Caco-2 (cell line): ENCODE measurements at regions not wholly inside any gene's neighbourhood (a gene's known extent, or its start where the extent isn't known, plus 50 kb on each side); places are given as distances from the start of the nearest gene placed in this dataset.

Source experiments
- BruUV-seq: library from RNA; stranded (reverse); fragments of 400-500 nt; replicated peaks from 2 replicates; lab custom pipeline; 2021; lab: Mats Ljungman, UMichigan
- CTCF ChIA-PET: fragments of 300-600 bp; sonication (Branson Sonifier 250); formaldehyde crosslinking; loops from one replicate; lab custom pipeline; 2022; ENCODE audit warnings: antibody characterized with exemption; lab: Charles Lee
- POLR2A ChIA-PET: fragments of 300-600 bp; sonication (Branson Sonifier 250); formaldehyde crosslinking; loops from one replicate; lab custom pipeline; 2022; ENCODE audit warnings: antibody characterized with exemption; lab: Charles Lee
- DNase-seq, 2 experiments: peaks; one replicate each; pipeline versions ENCODE4 v3.0.0 to v3.0.0-alpha.2; 2020 to 2022
- H3K27me3 ChIP-seq: replicated peaks from 2 replicates; pipeline ENCODE4 v1.6.0; 2011; ENCODE audit warnings: low read length; ENCODE audit not compliant: control insufficient read depth, insufficient read depth
- H3K36me3 ChIP-seq: 2 replicates; pipeline ENCODE4 v1.5.1; 2011; ENCODE audit warnings: low read length; ENCODE audit not compliant: control insufficient read depth, insufficient read depth
- H3K4me1 ChIP-seq: fragments of 250-450 bp; sonication (Bioruptor Pico); 2 replicates; pipeline ENCODE4 v1.5.1; 2020; ENCODE audit warnings: mild to moderate bottlenecking
- H3K4me3 ChIP-seq: 2 replicates; pipeline ENCODE4 v1.5.1; 2011; ENCODE audit warnings: low read depth, mild to moderate bottlenecking, control low read depth, low read length
- H3K9me3 ChIP-seq: fragments of 250-450 bp; sonication (Bioruptor Pico); 2 replicates; pipeline ENCODE4 v1.5.1; 2020; ENCODE audit warnings: mild to moderate bottlenecking, moderate library complexity
- H3K27ac Mint-ChIP-seq: one replicate; pipeline ENCODE4 v1.8.0; 2022; ENCODE audit warnings: mixed read lengths; ENCODE audit not compliant: unreplicated experiment
- H3K27me3 Mint-ChIP-seq: one replicate; pipeline ENCODE4 v1.8.0; 2022; ENCODE audit warnings: mixed read lengths; ENCODE audit not compliant: insufficient read depth, unreplicated experiment
- H3K36me3 Mint-ChIP-seq: one replicate; pipeline ENCODE4 v1.8.0; 2022; ENCODE audit warnings: mild to moderate bottlenecking, mixed read lengths; ENCODE audit not compliant: insufficient read depth, unreplicated experiment
- H3K4me1 Mint-ChIP-seq: one replicate; pipeline ENCODE4 v1.8.0; 2022; ENCODE audit warnings: low read depth, mixed read lengths; ENCODE audit not compliant: unreplicated experiment
- H3K4me3 Mint-ChIP-seq: one replicate; pipeline ENCODE4 v1.8.0; 2022; ENCODE audit warnings: mild to moderate bottlenecking, moderate library complexity, mixed read lengths; ENCODE audit not compliant: unreplicated experiment
- H3K9me3 Mint-ChIP-seq: one replicate; pipeline ENCODE4 v1.8.0; 2022; ENCODE audit warnings: mixed read lengths; ENCODE audit not compliant: unreplicated experiment
- CTCF ChIP-seq, 2 experiments: fragments of 200-600 bp in 1 of 2; IDR thresholded peaks; 1 replicate in 1 of 2; 2 replicates in 1 of 2; pipeline versions ENCODE4 v1.5.1 to v1.8.0; 2011 to 2022; ENCODE audit warnings: antibody characterized with exemption in 1 of 2, control low read depth in 1 of 2, inconsistent platforms in 1 of 2, low read depth in 1 of 2, low read length in 1 of 2, mild to moderate bottlenecking in 1 of 2, moderate library complexity in 1 of 2; ENCODE audit not compliant: insufficient read depth in 1 of 2, severe bottlenecking in 1 of 2, unreplicated experiment in 1 of 2
- intact Hi-C: fragments of 100-400 bp; cut with micrococcal nuclease; formaldehyde crosslinking; loops from one replicate; pipeline ENCODE4 v1.10.0; 2022; ENCODE audit not compliant: unreplicated experiment

DNA sequence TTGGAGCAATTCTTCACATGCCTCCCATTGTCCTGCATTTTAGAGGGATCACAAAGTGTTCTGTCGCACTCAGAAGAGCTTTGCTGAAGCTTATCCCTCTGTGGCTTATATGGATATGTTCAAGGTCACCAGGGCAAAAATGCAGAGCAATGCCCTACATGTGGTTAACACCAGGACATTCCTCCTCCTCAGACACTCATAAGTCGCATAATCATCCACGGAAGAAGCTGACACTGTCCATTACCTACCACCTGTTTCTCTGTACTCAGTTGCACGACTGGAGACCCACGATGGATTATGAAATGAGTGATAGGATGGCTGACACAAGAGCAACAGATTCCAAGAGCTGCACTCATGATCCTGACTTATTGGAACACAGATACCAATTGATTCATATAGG lies 68.7 kb upstream of the PRDX4 start:
- intact Hi-C loops = no loop called here
- ChIA-PET POLR2A (no interaction called here), CTCF (no interaction called here)
- Mint-ChIP-seq H3K27ac (no peak overlapping the region), H3K36me3 (no peaks in the 10 kb centered on the region), H3K4me3 (no peak overlapping the region), H3K4me1 (no peaks in the 10 kb centered on the region), H3K9me3 (no peaks in the 10 kb centered on the region), H3K27me3 (no peaks in the 10 kb centered on the region)
- Histone ChIP-seq H3K36me3 (no peaks in the 10 kb centered on the region), H3K27me3 (no peaks in the 10 kb centered on the region), H3K4me3 (no peak overlapping the region), H3K4me1 (no peaks in the 10 kb centered on the region), H3K9me3 (no peaks in the 10 kb centered on the region)
- no TSS peak for BruUV-seq
- no peak for DNase-seq
- no peak for TF ChIP-seq CTCF (IDR thresholded peaks at IDR 0.05; ENCODE audit: insufficient read depth in 1 of 2, low read depth in 1 of 2, low read length in 1 of 2, severe bottlenecking in 1 of 2, unreplicated experiment in 1 of 2)

GRCh38 chrX:23603501-23603900 lies 63.8 kb upstream of the PRDX4 start:
- no peak for TF ChIP-seq CTCF (IDR thresholded peaks at IDR 0.05; ENCODE audit: insufficient read depth in 1 of 2, low read depth in 1 of 2, low read length in 1 of 2, severe bottlenecking in 1 of 2, unreplicated experiment in 1 of 2)
- no peaks in the 10 kb centered on the region for H3K4me1 Mint-ChIP-seq
- DNase-seq = no peak
- H3K4me3 Mint-ChIP-seq = no peak overlapping the region
- H3K36me3 ChIP-seq = no peaks in the 10 kb centered on the region
- H3K4me1 ChIP-seq = no peaks in the 10 kb centered on the region
- ChIA-PET CTCF (no interaction called here), POLR2A (no interaction called here)
- no TSS peak for BruUV-seq
- H3K9me3 ChIP-seq = no peaks in the 10 kb centered on the region
- H3K27ac Mint-ChIP-seq = no peak overlapping the region
- no peaks in the 10 kb centered on the region for H3K36me3 Mint-ChIP-seq
- no peaks in the 10 kb centered on the region for H3K27me3 Mint-ChIP-seq
- intact Hi-C loops = no loop called here
- no peak overlapping the region for H3K4me3 ChIP-seq
- H3K9me3 Mint-ChIP-seq = no peaks in the 10 kb centered on the region
- H3K27me3 ChIP-seq = no peaks in the 10 kb centered on the region

DNA sequence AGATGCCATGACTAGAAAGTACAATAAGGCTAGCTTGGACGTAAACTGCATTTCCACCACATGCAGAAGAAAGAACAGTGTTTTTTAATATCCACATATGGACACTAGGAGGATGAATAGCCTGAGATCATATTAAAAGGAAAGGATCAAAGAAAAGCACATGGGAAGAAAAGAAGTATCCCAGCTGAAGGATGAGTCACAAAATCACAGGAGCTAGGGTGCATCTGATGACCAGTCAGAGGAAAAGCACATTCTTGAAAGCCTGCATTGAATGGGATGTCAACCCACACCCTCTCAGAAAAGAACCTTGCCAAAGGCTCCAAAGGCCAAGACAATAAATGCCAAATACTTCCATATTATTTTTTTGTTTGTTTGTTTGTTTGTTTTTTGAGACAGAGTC lies 56.8 kb upstream of the PRDX4 start:
- no peak overlapping the region for H3K27ac Mint-ChIP-seq
- H3K36me3 ChIP-seq = no peaks in the 10 kb centered on the region
- CTCF ChIA-PET = no interaction called here
- H3K9me3 ChIP-seq = no peaks in the 10 kb centered on the region
- H3K36me3 Mint-ChIP-seq = no peaks in the 10 kb centered on the region
- no peak for TF ChIP-seq CTCF (IDR thresholded peaks at IDR 0.05; ENCODE audit: insufficient read depth in 1 of 2, low read depth in 1 of 2, low read length in 1 of 2, severe bottlenecking in 1 of 2, unreplicated experiment in 1 of 2)
- H3K27me3 Mint-ChIP-seq = peaks cover 10% of the 10 kb centered on the region
- H3K9me3 Mint-ChIP-seq = no peaks in the 10 kb centered on the region
- no peak for DNase-seq
- no peak overlapping the region for H3K4me3 Mint-ChIP-seq
- POLR2A ChIA-PET = no interaction called here
- no peaks in the 10 kb centered on the region for H3K4me1 ChIP-seq
- no peaks in the 10 kb centered on the region for H3K4me1 Mint-ChIP-seq
- no peaks in the 10 kb centered on the region for H3K27me3 ChIP-seq
- BruUV-seq = no TSS peak
- intact Hi-C loops = loop anchor here (10.0 kb wide), 1 partner anchor 206 kb away; no protein-coding TSS in a partner anchor
- no peak overlapping the region for H3K4me3 ChIP-seq
